ENCODE measurements at regions not wholly inside any gene's neighbourhood (a gene's known extent, or its start where the extent isn't known, plus 50 kb on each side); places are given as distances from the start of the nearest gene placed in this dataset.
A peak's percentile ranks its signal among the peaks of the same experiment; 100 is the strongest.
"Not testable (repeated sequence)": the region's sequence is repeated elsewhere in the genome, so short reads cannot be mapped to it uniquely, and the experiment has no call there.

GRCh38 chr10:25743832-25744231 lies 190.2 kb upstream of the MYO3A start:
- peaks cover 0 to 23% (median 14%) of the 10 kb centered on the region in 3 donors for H3K27me3 Mint-ChIP-seq

DNA sequence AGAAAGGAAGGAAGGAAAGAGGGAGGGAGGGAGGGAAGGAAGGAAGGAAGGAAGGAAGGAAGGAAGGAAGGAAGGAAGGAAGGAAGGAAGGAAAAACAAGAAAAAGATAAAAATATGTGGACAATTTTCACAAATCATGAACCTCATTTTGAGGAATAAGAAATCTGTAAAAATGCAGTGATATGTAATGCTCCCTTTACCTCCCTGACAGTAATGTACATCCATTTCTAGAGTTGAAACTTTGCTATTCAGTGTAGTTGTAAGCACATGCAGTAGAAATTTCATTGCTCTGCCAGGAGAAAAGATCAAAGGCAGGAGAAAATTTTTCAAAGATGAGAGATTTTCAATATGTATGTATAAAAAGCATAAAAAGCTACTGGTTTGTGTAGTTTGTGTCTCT lies 189.5 kb upstream of the MYO3A start:
- no peak overlapping the region for H3K4me3 Mint-ChIP-seq
- peaks cover 0 to 2% (median 0%) of the 10 kb centered on the region in 7 donors for H3K9me3 Mint-ChIP-seq
- H3K27me3 Mint-ChIP-seq: peaks cover 0 to 21% (median 14%) of the 10 kb centered on the region in 3 donors
- ATAC-seq (ENCODE audit: low read depth in 2 of 2): no peak
- no peak overlapping the region for H3K27ac Mint-ChIP-seq
- peaks cover 0 to 1% (median 0%) of the 10 kb centered on the region in 3 donors for H3K4me1 Mint-ChIP-seq
- DNase-seq: no peak
- no peaks in the 10 kb centered on the region for H3K36me3 Mint-ChIP-seq

More at GRCh38 chr10:25743832-25744231, 190.2 kb upstream of the MYO3A start:
- no peaks in the 10 kb centered on the region for H3K36me3 Mint-ChIP-seq
- DNase-seq (no peak), ATAC-seq (ENCODE audit: low read depth in 2 of 2) (no peak)
- no peak overlapping the region for H3K4me3 Mint-ChIP-seq
- peaks cover 0 to 1% (median 0%) of the 10 kb centered on the region in 3 donors for H3K4me1 Mint-ChIP-seq
- H3K27ac Mint-ChIP-seq: no peak overlapping the region
- H3K9me3 Mint-ChIP-seq: peaks cover 0 to 2% (median 0%) of the 10 kb centered on the region in 7 donors

GRCh38 chr10:25745976-25746375 lies 188.1 kb upstream of the MYO3A start:
- Mint-ChIP-seq H3K4me1 (peaks cover 0 to 1% (median 0%) of the 10 kb centered on the region in 3 donors), H3K4me3 (no peak overlapping the region), H3K36me3 (no peaks in the 10 kb centered on the region), H3K27me3 (peaks cover 4 to 16% (median 14%) of the 10 kb centered on the region in 3 donors), H3K27ac (no peak overlapping the region), H3K9me3 (peaks cover 0 to 2% (median 0%) of the 10 kb centered on the region in 7 donors)
- DNase-seq (no peak), ATAC-seq (ENCODE audit: low read depth in 2 of 2) (no peak)

DNA sequence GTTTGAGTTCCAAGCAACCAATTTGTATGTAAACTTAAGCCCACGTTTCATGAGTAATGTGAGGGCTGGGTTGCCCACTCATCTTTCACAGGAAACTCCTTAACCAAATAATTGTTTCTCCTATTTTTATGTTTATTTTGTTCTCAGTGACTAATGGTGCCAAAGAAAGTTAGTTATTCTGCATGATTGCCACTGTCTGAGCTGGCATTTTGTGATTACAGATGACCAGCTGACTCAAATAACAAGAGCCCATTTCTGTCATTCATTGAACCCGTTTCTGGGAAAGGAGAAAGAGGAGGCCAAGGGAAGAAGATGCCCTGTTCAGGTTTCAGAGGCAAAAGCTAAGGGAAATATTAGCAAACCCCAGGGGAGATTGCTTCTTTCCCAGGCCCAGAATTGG lies 186.9 kb upstream of the MYO3A start:
- DNase-seq (no peak), ATAC-seq (ENCODE audit: low read depth in 2 of 2) (no peak)
- no peak overlapping the region for H3K27ac Mint-ChIP-seq
- H3K4me1 Mint-ChIP-seq: peaks cover 0 to 1% (median 0%) of the 10 kb centered on the region in 3 donors
- no peaks in the 10 kb centered on the region for H3K36me3 Mint-ChIP-seq
- peaks cover 0 to 2% (median 0%) of the 10 kb centered on the region in 7 donors for H3K9me3 Mint-ChIP-seq
- H3K27me3 Mint-ChIP-seq: peaks cover 4 to 6% (median 4%) of the 10 kb centered on the region in 3 donors
- no peak overlapping the region for H3K4me3 Mint-ChIP-seq

DNA sequence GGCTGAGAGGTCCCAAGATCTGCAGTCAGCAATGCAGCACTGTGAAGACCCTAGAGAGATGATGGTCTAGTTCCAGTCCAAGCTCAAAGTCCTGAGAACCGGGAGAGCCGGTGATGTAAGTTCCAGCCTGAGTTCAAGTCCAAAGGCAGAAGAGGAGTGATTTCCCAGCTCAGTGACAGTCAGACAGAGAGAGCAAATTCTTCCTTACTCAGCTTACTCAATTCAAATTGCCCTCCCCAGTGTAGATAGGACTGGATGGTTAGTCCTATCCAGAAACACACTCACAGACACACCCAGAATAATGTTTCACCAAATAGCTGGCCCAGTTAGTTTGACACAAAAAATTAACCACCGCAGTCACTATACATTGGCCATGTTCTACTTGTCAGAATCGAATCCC lies 185.5 kb upstream of the MYO3A start:
- peaks cover 0 to 1% (median 0%) of the 10 kb centered on the region in 3 donors for H3K4me1 Mint-ChIP-seq
- H3K36me3 Mint-ChIP-seq: no peaks in the 10 kb centered on the region
- H3K4me3 Mint-ChIP-seq: no peak overlapping the region
- ATAC-seq (ENCODE audit: low read depth in 2 of 2): no peak
- H3K27ac Mint-ChIP-seq: no peak overlapping the region
- no peak for DNase-seq
- H3K9me3 Mint-ChIP-seq: peaks cover 0 to 2% (median 0%) of the 10 kb centered on the region in 7 donors
- peaks cover 0 to 4% (median 0%) of the 10 kb centered on the region in 3 donors for H3K27me3 Mint-ChIP-seq

- H3K4me1 Mint-ChIP-seq: no peaks in the 10 kb centered on the region
- H3K27me3 Mint-ChIP-seq: peaks cover 0 to 5% (median 4%) of the 10 kb centered on the region in 3 donors
- no peak overlapping the region for H3K27ac Mint-ChIP-seq
- DNase-seq (no peak), ATAC-seq (ENCODE audit: low read depth in 2 of 2) (no peak)
- no peaks in the 10 kb centered on the region for H3K9me3 Mint-ChIP-seq
- H3K36me3 Mint-ChIP-seq: no peaks in the 10 kb centered on the region
- H3K4me3 Mint-ChIP-seq: no peak overlapping the region
These were observed 180.3 kb upstream of the MYO3A start for GRCh38 chr10:25753776-25754175.

GRCh38 chr10:25755874-25756273 lies 178.2 kb upstream of the MYO3A start:
- not testable (repeated sequence) for H3K27ac Mint-ChIP-seq; H3K4me3 Mint-ChIP-seq; DNase-seq; ATAC-seq (ENCODE audit: low read depth in 2 of 2); H3K36me3 Mint-ChIP-seq; H3K9me3 Mint-ChIP-seq; H3K4me1 Mint-ChIP-seq
- peaks cover 0 to 11% (median 0%) of the 10 kb centered on the region in 3 donors for H3K27me3 Mint-ChIP-seq

DNA sequence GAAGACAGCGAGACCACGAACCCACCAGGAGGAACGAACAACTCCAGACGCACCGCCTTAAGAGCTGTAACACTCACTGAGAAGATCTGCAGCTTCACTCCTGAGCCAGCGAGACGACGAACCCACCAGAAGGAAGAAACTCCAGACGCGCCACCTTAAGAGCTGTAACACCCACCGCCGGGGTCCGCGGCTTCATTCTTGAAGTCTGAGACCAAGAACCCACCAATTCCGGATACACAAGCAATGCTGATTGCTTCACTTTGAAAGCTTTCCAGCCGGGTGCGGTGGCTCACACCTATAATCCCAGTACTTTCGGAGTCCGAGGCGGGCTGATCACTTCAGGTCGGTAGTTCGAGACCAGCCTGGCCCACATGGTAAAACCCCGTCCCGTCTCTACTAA lies 177.2 kb upstream of the MYO3A start:
- H3K36me3 Mint-ChIP-seq: no peaks in the 10 kb centered on the region
- peak overlapping the region in 1 of 6 donors; percentile 78 for H3K27ac Mint-ChIP-seq
- no peak overlapping the region for H3K4me3 Mint-ChIP-seq
- ATAC-seq (ENCODE audit: low read depth in 2 of 2) (no peak), DNase-seq (no peak)
- no peaks in the 10 kb centered on the region for H3K4me1 Mint-ChIP-seq
- H3K27me3 Mint-ChIP-seq: peaks cover 0 to 16% (median 0%) of the 10 kb centered on the region in 3 donors
- H3K9me3 Mint-ChIP-seq: no peaks in the 10 kb centered on the region

DNA sequence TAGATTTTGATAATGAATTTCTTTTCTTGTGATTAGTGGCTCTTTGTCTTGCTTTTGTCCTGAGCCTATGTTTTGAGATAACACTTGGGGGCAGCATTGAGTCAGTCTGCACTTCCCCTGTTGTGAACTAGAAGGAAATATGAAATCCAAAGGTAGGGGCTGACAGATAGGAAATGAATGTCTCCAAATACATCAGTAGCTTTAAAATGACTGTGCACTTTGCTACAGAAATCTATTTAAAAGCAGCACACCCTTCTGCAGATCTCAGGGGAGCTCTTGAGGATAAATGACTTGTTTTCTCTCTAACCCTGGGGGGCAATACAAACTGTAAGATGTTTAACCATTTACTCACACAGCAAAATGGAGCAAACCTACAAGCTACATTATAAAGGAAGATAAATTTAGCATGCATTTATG lies 176.0 kb upstream of the MYO3A start:
- ATAC-seq (ENCODE audit: low read depth in 2 of 2): no peak

GRCh38 chr10:25758511-25758910 lies 175.5 kb upstream of the MYO3A start:
- Mint-ChIP-seq H3K4me3 (no peak overlapping the region), H3K9me3 (no peaks in the 10 kb centered on the region), H3K4me1 (no peaks in the 10 kb centered on the region), H3K27me3 (peaks cover 0 to 22% (median 4%) of the 10 kb centered on the region in 3 donors), H3K36me3 (no peaks in the 10 kb centered on the region), H3K27ac (peak overlapping the region in 1 of 6 donors; percentile 0)
- no peak for DNase-seq
- no peak for ATAC-seq (ENCODE audit: low read depth in 2 of 2)

More for the DNA sequence above, 176.0 kb upstream of the MYO3A start:
- Mint-ChIP-seq H3K27ac (no peak overlapping the region), H3K27me3 (peaks cover 0 to 22% (median 0%) of the 10 kb centered on the region in 3 donors), H3K4me3 (no peak overlapping the region), H3K9me3 (no peaks in the 10 kb centered on the region), H3K36me3 (no peaks in the 10 kb centered on the region), H3K4me1 (no peaks in the 10 kb centered on the region)
- peak; percentile 1 for DNase-seq

- peaks cover 28 to 38% (median 33%) of the 10 kb centered on the region in 3 donors for H3K27me3 Mint-ChIP-seq
- H3K4me1 Mint-ChIP-seq: peaks cover 2 to 5% (median 5%) of the 10 kb centered on the region in 3 donors
- ATAC-seq (ENCODE audit: low read depth in 2 of 2) (no peak), DNase-seq (no peak)
- H3K9me3 Mint-ChIP-seq: no peaks in the 10 kb centered on the region
- H3K27ac Mint-ChIP-seq: no peak overlapping the region
- no peaks in the 10 kb centered on the region for H3K36me3 Mint-ChIP-seq
- no peak overlapping the region for H3K4me3 Mint-ChIP-seq
These were observed 172.1 kb upstream of the MYO3A start for GRCh38 chr10:25761937-25762336.

DNA sequence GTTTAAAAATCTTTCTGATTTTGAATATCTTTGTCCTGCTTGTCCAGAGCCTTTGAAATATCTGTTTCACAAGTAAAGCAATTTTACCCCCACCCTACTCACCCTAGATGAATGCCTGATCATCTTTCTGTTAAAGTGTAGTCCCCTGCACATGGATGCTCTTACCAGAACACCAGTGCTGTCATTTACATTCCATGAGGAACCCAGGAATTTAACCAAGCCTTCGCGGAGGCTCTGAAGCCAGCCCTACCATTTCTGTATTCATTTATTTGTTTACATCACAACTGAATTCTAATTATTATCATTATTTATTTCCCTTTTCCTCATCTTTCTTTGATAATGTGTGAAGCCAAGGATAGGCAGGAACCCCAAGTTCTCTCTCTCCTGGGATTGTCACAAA lies 167.8 kb upstream of the MYO3A start:
- ATAC-seq (ENCODE audit: low read depth in 2 of 2) (no peak), DNase-seq (no peak)
- Mint-ChIP-seq H3K27ac (peak overlapping the region in 1 of 6 donors; percentile 54), H3K4me3 (no peak overlapping the region), H3K27me3 (peaks cover 32 to 34% (median 33%) of the 10 kb centered on the region in 3 donors), H3K9me3 (no peaks in the 10 kb centered on the region), H3K36me3 (no peaks in the 10 kb centered on the region), H3K4me1 (peaks cover 3 to 6% (median 5%) of the 10 kb centered on the region in 3 donors)

DNA sequence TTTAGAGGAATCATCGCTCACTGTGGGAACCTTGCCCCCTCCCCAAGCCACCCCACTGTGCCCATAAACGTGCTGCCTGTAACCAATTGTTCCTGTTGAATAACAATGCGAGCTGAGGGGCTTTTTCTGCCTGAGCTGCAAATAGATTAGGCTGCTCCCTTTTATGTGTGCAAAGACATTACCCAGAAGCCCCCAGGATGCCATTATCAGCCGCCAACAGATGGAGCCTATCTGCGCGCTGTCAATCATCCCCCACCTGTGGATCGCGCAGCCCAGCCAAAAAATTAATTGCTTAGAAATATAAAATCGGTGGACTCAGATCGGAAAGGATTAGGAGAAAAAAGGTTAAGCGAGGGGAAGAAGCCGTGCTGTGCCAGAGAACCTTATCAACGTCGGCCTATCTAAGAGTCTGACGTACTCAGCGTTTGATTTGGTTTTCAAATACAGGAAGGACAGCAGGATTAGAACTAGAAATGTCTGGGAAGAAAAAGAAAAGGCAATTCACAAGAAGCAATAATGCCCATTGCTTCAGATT lies 167.3 kb upstream of the MYO3A start:
- Mint-ChIP-seq H3K27me3 (peaks cover 27 to 34% (median 33%) of the 10 kb centered on the region in 3 donors), H3K36me3 (no peaks in the 10 kb centered on the region), H3K9me3 (no peaks in the 10 kb centered on the region), H3K4me1 (peaks cover 3 to 6% (median 5%) of the 10 kb centered on the region in 3 donors), H3K4me3 (peak overlapping the region in 2 of 8 donors; percentile 1 to 53), H3K27ac (peak overlapping the region in 1 of 6 donors; percentile 54)
- no peak for ATAC-seq (ENCODE audit: low read depth in 2 of 2)
- no peak for DNase-seq

- H3K36me3 Mint-ChIP-seq: no peaks in the 10 kb centered on the region
These were observed 165.9 kb upstream of the MYO3A start for GRCh38 chr10:25768167-25768566.

More at GRCh38 chr10:25768167-25768566, 165.9 kb upstream of the MYO3A start:
- H3K27ac Mint-ChIP-seq: no peak overlapping the region
- DNase-seq (no peak), ATAC-seq (ENCODE audit: low read depth in 2 of 2) (no peak)
- H3K27me3 Mint-ChIP-seq: peaks cover 22 to 36% (median 33%) of the 10 kb centered on the region in 3 donors
- no peaks in the 10 kb centered on the region for H3K9me3 Mint-ChIP-seq
- H3K4me3 Mint-ChIP-seq: no peak overlapping the region
- H3K4me1 Mint-ChIP-seq: peaks cover 3 to 6% (median 5%) of the 10 kb centered on the region in 3 donors

Data from naive B cell (primary cell).